HepG2 (cell line): ENCODE measurements at regions not wholly inside any gene's neighbourhood (a gene's known extent, or its start where the extent isn't known, plus 50 kb on each side); places are given as distances from the start of the nearest gene placed in this dataset.

Experiments
- ATAC-seq: fragments of 200-7000 bp; cut with Tn5 transposase; 3 replicates; pipeline ENCODE4 v1.9.1; 2020; ENCODE audit warnings: mild to moderate bottlenecking, moderate library complexity
- BruUV-seq: library from RNA; stranded (reverse); fragments of 400-500 nt; replicated peaks from 2 replicates; lab custom pipeline; 2021; lab: Mats Ljungman, UMichigan
- CTCF ChIA-PET: fragments of 300-600 bp; formaldehyde crosslinking; extraction: SDS; loops from one replicate; lab custom pipeline; 2021; ENCODE audit warnings: low total read pairs, inconsistent platforms, low intra/inter-chr PET ratio; lab: Yijun Ruan, JAX
- POLR2A ChIA-PET: fragments of 350-600 bp; sonication (Branson Sonifier 250); formaldehyde crosslinking; loops from one replicate; lab custom pipeline; 2020; ENCODE audit warnings: antibody characterized with exemption, inconsistent platforms; lab: Yijun Ruan, JAX
- DNase-seq: peaks from one replicate; pipeline ENCODE4 v3.0.0-alpha.2; 2015; ENCODE audit warnings: low spot score
- FAIRE-seq: peaks from 3 replicates; lab custom pipeline; 2011; peaks lifted over from hg19 to GRCh38; lab: Jason Lieb, UNC
- H2AFZ ChIP-seq: one replicate; pipeline ENCODE4 v1.6.1; 2011; ENCODE audit warnings: low read length, inconsistent platforms
- H3K27ac ChIP-seq: fragments of 300-600 bp; 3 replicates; pipeline ENCODE4 v1.8.0; 2011; ENCODE audit warnings: mixed run types, mild to moderate bottlenecking, mixed read lengths, low read length, inconsistent platforms; ENCODE audit not compliant: insufficient read depth; ENCODE audit errors: extremely low read length
- H3K27me3 ChIP-seq, 2 experiments: fragments of 200-600 bp in 1 of 2; 2 replicates in 1 of 2; 3 replicates in 1 of 2; pipeline versions ENCODE4 v1.6.0 to v1.8.0; 2011; ENCODE audit warnings: low read length in 2 of 2, mild to moderate bottlenecking in 2 of 2, moderate library complexity in 2 of 2, inconsistent platforms in 1 of 2; ENCODE audit not compliant: insufficient read depth in 2 of 2, control insufficient read depth in 1 of 2
- H3K36me3 ChIP-seq, 2 experiments: fragments of 200-600 bp in 1 of 2; replicated peaks in 1 of 2; 2 replicates in 1 of 2; 3 replicates in 1 of 2; pipeline versions ENCODE4 v1.5.1 to v1.8.0; 2011; ENCODE audit warnings: low read length in 2 of 2, inconsistent platforms in 1 of 2; ENCODE audit not compliant: insufficient read depth in 2 of 2, control insufficient read depth in 1 of 2
- H3K4me1 ChIP-seq: 2 replicates; pipeline ENCODE4 v1.5.1; 2012; ENCODE audit warnings: low read length, inconsistent platforms; ENCODE audit not compliant: insufficient read depth
- H3K4me2 ChIP-seq: 2 replicates; pipeline ENCODE4 v1.6.0; 2011; ENCODE audit warnings: low read depth, low read length, inconsistent platforms
- H3K4me3 ChIP-seq, 3 experiments: fragments of 200-600 bp in 1 of 3; sonication (generic), shearing (Covaris generic) in 1 of 3; replicated peaks in 1 of 3; 2 replicates each; pipeline ENCODE4 v1.5.1; 2011 to 2016; ENCODE audit warnings: low read length in 3 of 3, inconsistent platforms in 2 of 3, low read depth in 2 of 3, mild to moderate bottlenecking in 2 of 3, control low read depth in 1 of 3, mixed read lengths in 1 of 3; ENCODE audit not compliant: insufficient read depth in 1 of 3
- H3K79me2 ChIP-seq: one replicate; pipeline ENCODE4 v1.6.1; 2011; ENCODE audit warnings: low read length, inconsistent platforms; ENCODE audit not compliant: insufficient read depth
- H3K9ac ChIP-seq: 2 replicates; pipeline ENCODE4 v1.6.0; 2011; ENCODE audit warnings: mild to moderate bottlenecking, low read depth, low read length, inconsistent platforms; ENCODE audit not compliant: insufficient read depth
- H3K9me3 ChIP-seq: 2 replicates; pipeline ENCODE4 v1.5.1; 2012; ENCODE audit warnings: mild to moderate bottlenecking, low read length
- H4K20me1 ChIP-seq: 2 replicates; pipeline ENCODE4 v1.6.0; 2011; ENCODE audit warnings: inconsistent platforms, mild to moderate bottlenecking, low read length, moderate library complexity; ENCODE audit not compliant: insufficient read depth
- CSRNP1 ChIP-seq: sonication (generic); formaldehyde crosslinking; IDR thresholded peaks from 2 replicates; pipeline ENCODE4 v1.8.1; 2023; ENCODE audit warnings: mild to moderate bottlenecking, missing genetic modification reagents
- DMAP1 ChIP-seq: IDR thresholded peaks from 2 replicates; pipeline ENCODE4 v1.6.1; 2016
- ETV6 ChIP-seq: sonication (generic); formaldehyde crosslinking; conservative IDR thresholded peaks from 2 replicates; pipeline ENCODE4 v1.4.0; 2020; ENCODE audit warnings: missing genetic modification reagents
- MTERF4 ChIP-seq: sonication (generic); formaldehyde crosslinking; IDR thresholded peaks from 2 replicates; pipeline ENCODE4 v1.8.0; 2023; ENCODE audit warnings: mild to moderate bottlenecking, missing genetic modification reagents
- NFATC3 ChIP-seq: sonication (generic); formaldehyde crosslinking; IDR thresholded peaks from 2 replicates; pipeline ENCODE4 v1.5.1; 2020; ENCODE audit warnings: mild to moderate bottlenecking, missing genetic modification reagents
- PAX8 ChIP-seq: sonication (generic); formaldehyde crosslinking; IDR thresholded peaks from 2 replicates; pipeline ENCODE4 v1.8.0; 2022; ENCODE audit warnings: mild to moderate bottlenecking, missing genetic modification reagents, borderline replicate concordance
- PAXIP1 ChIP-seq: sonication (generic); formaldehyde crosslinking; conservative IDR thresholded peaks from 2 replicates; pipeline ENCODE4 v1.4.0; 2020; ENCODE audit warnings: mild to moderate bottlenecking, missing genetic modification reagents, moderate library complexity
- POGK ChIP-seq: sonication (generic); formaldehyde crosslinking; conservative IDR thresholded peaks from 2 replicates; pipeline ENCODE4 v1.8.0; 2022; ENCODE audit warnings: mild to moderate bottlenecking, moderate library complexity, missing genetic modification reagents
- SP5 ChIP-seq: IDR thresholded peaks from 2 replicates; pipeline ENCODE4 v1.6.1; 2016; ENCODE audit warnings: low read depth, borderline replicate concordance
- TP53 ChIP-seq: sonication (generic); formaldehyde crosslinking; conservative IDR thresholded peaks from 2 replicates; pipeline ENCODE4 v1.4.0; 2020; ENCODE audit warnings: missing genetic modification reagents
- U2AF2 ChIP-seq: fragments of 200-400 bp; formaldehyde crosslinking; IDR thresholded peaks from 2 replicates; pipeline ENCODE4 v1.6.1; 2017; ENCODE audit warnings: low read depth, mild to moderate bottlenecking, low read length
- ZBTB10 ChIP-seq: sonication (generic); formaldehyde crosslinking; IDR thresholded peaks from 2 replicates; pipeline ENCODE4 v1.4.0; 2020; ENCODE audit warnings: missing genetic modification reagents, borderline replicate concordance
- ZNF484 ChIP-seq: sonication (generic); formaldehyde crosslinking; IDR thresholded peaks from 2 replicates; pipeline ENCODE4 v1.5.1; 2020; ENCODE audit warnings: mild to moderate bottlenecking, low read depth, missing genetic modification reagents, borderline replicate concordance
- ZNF569 ChIP-seq: sonication (generic); formaldehyde crosslinking; IDR thresholded peaks from 2 replicates; pipeline ENCODE4 v1.5.0; 2020; ENCODE audit warnings: mild to moderate bottlenecking, missing genetic modification reagents, moderate library complexity, borderline replicate concordance
- ZNF670 ChIP-seq: sonication (generic); formaldehyde crosslinking; IDR thresholded peaks from 2 replicates; pipeline ENCODE4 v1.8.0; 2022; ENCODE audit warnings: mild to moderate bottlenecking, missing genetic modification reagents, borderline replicate concordance
- WGBS: methylation state at CpG from one replicate; pipeline ENCODE4 v1.1.6; 2017; ENCODE audit warnings: low lambda C conversion rate; 5-methylcytosine and 5-hydroxymethylcytosine counted together
- in situ Hi-C: cut with HindIII; loops from 2 replicates; pipeline ENCODE4 v1.10.0; 2017; ENCODE audit warnings: low pct_unique_long_range_greater_than_20kb; ENCODE audit not compliant: extremely low pct_ligation_motif_present
- intact Hi-C: fragments of 100-400 bp; cut with micrococcal nuclease; formaldehyde crosslinking; loops from one replicate; pipeline ENCODE4 v1.10.0; 2022; ENCODE audit not compliant: unreplicated experiment

- no TSS peak for BruUV-seq
- H4K20me1 ChIP-seq = no peaks in the 10 kb centered on the region
- CTCF ChIA-PET = no interaction called here
- no peaks in the 10 kb centered on the region for H3K79me2 ChIP-seq
- DNase-seq (no peak), FAIRE-seq (no peak), ATAC-seq (no peak)
- no peaks in the 10 kb centered on the region; a peak in 1 of 5 replicates for H3K27me3 ChIP-seq
- POLR2A ChIA-PET = no interaction called here
- in situ Hi-C loops = no loop called here
- no peak overlapping the region for H3K27ac ChIP-seq
- TF ChIP-seq ZNF484 (CRISPR knock-in tag) (no peak), PAX8 (no peak), TP53 (CRISPR knock-in tag) (no peak), PAXIP1 (CRISPR knock-in tag) (no peak), NFATC3 (CRISPR knock-in tag) (no peak), CSRNP1 (no peak), SP5 (CRISPR knock-in tag) (no peak), ZNF670 (CRISPR knock-in tag) (no peak), MTERF4 (no peak), U2AF2 (no peak), ZNF569 (CRISPR knock-in tag) (no peak), ZBTB10 (CRISPR knock-in tag) (no peak), DMAP1 (CRISPR knock-in tag) (no peak), POGK (CRISPR knock-in tag) (no peak), ETV6 (no peak)
- no peak overlapping the region for H2AFZ ChIP-seq
- no peak overlapping the region for H3K4me2 ChIP-seq
- no peaks in the 10 kb centered on the region for H3K4me1 ChIP-seq
- WGBS = 14% methylated on average over 3 of the region's 3 CpGs
- H3K9ac ChIP-seq = no peak overlapping the region
- H3K36me3 ChIP-seq = no peaks in the 10 kb centered on the region
- no peak overlapping the region for H3K4me3 ChIP-seq
- peaks cover 20% of the 10 kb centered on the region; the same call in 1 of the 2 replicates for H3K9me3 ChIP-seq
- intact Hi-C loops = no loop called here
These were observed 297.7 kb downstream of the UQCRFS1 start for GRCh38 chr19:28915202-28915601.
